Endodermal cell (in vitro differentiated cells): ENCODE measurements at regions not wholly inside any gene's neighbourhood (a gene's known extent, or its start where the extent isn't known, plus 50 kb on each side); places are given as distances from the start of the nearest gene placed in this dataset.

ENCODE experiments used
- DNase-seq: peaks from one replicate; pipeline ENCODE4 v3.0.0-alpha.2; 2017
- H3K27ac ChIP-seq: 2 replicates; pipeline ENCODE4 v1.5.1; 2013; ENCODE audit warnings: mild to moderate bottlenecking, low read depth, low read length, moderate library complexity
- H3K27me3 ChIP-seq: 2 replicates; pipeline ENCODE4 v1.6.1; 2013; ENCODE audit warnings: mild to moderate bottlenecking, low read length, moderate library complexity; ENCODE audit not compliant: insufficient read depth, control insufficient read depth, poor library complexity, severe bottlenecking
- H3K36me3 ChIP-seq: 2 replicates; pipeline ENCODE4 v1.7.0; 2013; ENCODE audit warnings: mild to moderate bottlenecking, low read length, moderate library complexity; ENCODE audit not compliant: control insufficient read depth, insufficient read depth
- H3K4me1 ChIP-seq: one replicate; pipeline ENCODE4 v1.7.0; 2013; ENCODE audit warnings: low read length; ENCODE audit not compliant: control insufficient read depth, insufficient read depth
- H3K4me3 ChIP-seq: 2 replicates; pipeline ENCODE4 v1.5.1; 2013; ENCODE audit warnings: mild to moderate bottlenecking, low read length, moderate library complexity
- H3K9ac ChIP-seq: 2 replicates; pipeline ENCODE4 v1.6.1; 2013; ENCODE audit warnings: mild to moderate bottlenecking, low read length, moderate library complexity; ENCODE audit not compliant: poor library complexity, severe bottlenecking; ENCODE audit errors: extremely low read depth
- H3K9me3 ChIP-seq: 2 replicates; pipeline ENCODE4 v1.6.1; 2013; ENCODE audit warnings: mild to moderate bottlenecking, low read length, moderate library complexity; ENCODE audit not compliant: control insufficient read depth
- H3K27ac Mint-ChIP-seq: 2 replicates; pipeline ENCODE4 v1.8.0; 2020; ENCODE audit warnings: mixed read lengths
- H3K27me3 Mint-ChIP-seq: 2 replicates; pipeline ENCODE4 v1.8.0; 2021; ENCODE audit warnings: mild to moderate bottlenecking, mixed read lengths; ENCODE audit not compliant: insufficient read depth
- H3K36me3 Mint-ChIP-seq: 2 replicates; pipeline ENCODE4 v1.8.0; 2020; ENCODE audit warnings: low read depth, mixed read lengths
- H3K4me1 Mint-ChIP-seq: 2 replicates; pipeline ENCODE4 v1.8.0; 2020; ENCODE audit warnings: mixed read lengths
- H3K4me3 Mint-ChIP-seq: 2 replicates; pipeline ENCODE4 v1.8.0; 2020; ENCODE audit warnings: mild to moderate bottlenecking, moderate library complexity, mixed read lengths
- H3K9me3 Mint-ChIP-seq: 2 replicates; pipeline ENCODE4 v1.8.0; 2020; ENCODE audit warnings: mild to moderate bottlenecking, mixed read lengths
- WGBS, 2 experiments: methylation state at CpG; one replicate each; pipeline versions ENCODE4 v1.1.5 to v1.1.7; 2013; ENCODE audit warnings: missing lambda C conversion rate in 2 of 2, mixed read lengths in 1 of 2; ENCODE audit not compliant: insufficient coverage in 1 of 2, insufficient read length in 1 of 2; 5-methylcytosine and 5-hydroxymethylcytosine counted together
- TF ChIP-seq, protein P1 (sequence below): fragments of 200-600 bp; sonication (generic); conservative IDR thresholded peaks from 2 replicates; pipeline ENCODE4 v1.5.0; 2021; ENCODE audit warnings: antibody characterized with exemption, mild to moderate bottlenecking

GRCh38 chr12:115385141-115385540, 701.2 kb upstream of the TBX3 start:
- peaks cover 29% of the 10 kb centered on the region for H3K27me3 Mint-ChIP-seq
- H3K4me1 Mint-ChIP-seq: peaks cover 11% of the 10 kb centered on the region
- TF ChIP-seq, protein P1, sequence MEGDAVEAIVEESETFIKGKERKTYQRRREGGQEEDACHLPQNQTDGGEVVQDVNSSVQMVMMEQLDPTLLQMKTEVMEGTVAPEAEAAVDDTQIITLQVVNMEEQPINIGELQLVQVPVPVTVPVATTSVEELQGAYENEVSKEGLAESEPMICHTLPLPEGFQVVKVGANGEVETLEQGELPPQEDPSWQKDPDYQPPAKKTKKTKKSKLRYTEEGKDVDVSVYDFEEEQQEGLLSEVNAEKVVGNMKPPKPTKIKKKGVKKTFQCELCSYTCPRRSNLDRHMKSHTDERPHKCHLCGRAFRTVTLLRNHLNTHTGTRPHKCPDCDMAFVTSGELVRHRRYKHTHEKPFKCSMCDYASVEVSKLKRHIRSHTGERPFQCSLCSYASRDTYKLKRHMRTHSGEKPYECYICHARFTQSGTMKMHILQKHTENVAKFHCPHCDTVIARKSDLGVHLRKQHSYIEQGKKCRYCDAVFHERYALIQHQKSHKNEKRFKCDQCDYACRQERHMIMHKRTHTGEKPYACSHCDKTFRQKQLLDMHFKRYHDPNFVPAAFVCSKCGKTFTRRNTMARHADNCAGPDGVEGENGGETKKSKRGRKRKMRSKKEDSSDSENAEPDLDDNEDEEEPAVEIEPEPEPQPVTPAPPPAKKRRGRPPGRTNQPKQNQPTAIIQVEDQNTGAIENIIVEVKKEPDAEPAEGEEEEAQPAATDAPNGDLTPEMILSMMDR: no peak
- H3K4me3 Mint-ChIP-seq: no peak overlapping the region
- 88 to 93% methylated on average over 3 to 4 of the region's 4 CpGs for WGBS, 2 experiments
- no peaks in the 10 kb centered on the region for H3K4me1 ChIP-seq
- no peak for DNase-seq
- no peak overlapping the region for H3K4me3 ChIP-seq
- H3K9ac ChIP-seq: no peak overlapping the region
- H3K27ac ChIP-seq: no peak overlapping the region
- H3K27ac Mint-ChIP-seq: no peak overlapping the region
- no peaks in the 10 kb centered on the region for H3K36me3 Mint-ChIP-seq
- no peaks in the 10 kb centered on the region for H3K9me3 Mint-ChIP-seq
- H3K36me3 ChIP-seq: no peaks in the 10 kb centered on the region
- peaks cover 19% of the 10 kb centered on the region for H3K27me3 ChIP-seq
- no peaks in the 10 kb centered on the region for H3K9me3 ChIP-seq

GRCh38 chr12:115384391-115384790, 700.4 kb upstream of the TBX3 start:
- Mint-ChIP-seq H3K9me3 (no peaks in the 10 kb centered on the region), H3K27me3 (peaks cover 34% of the 10 kb centered on the region), H3K4me3 (no peak overlapping the region), H3K27ac (no peak overlapping the region), H3K36me3 (no peaks in the 10 kb centered on the region), H3K4me1 (peaks cover 12% of the 10 kb centered on the region)
- TF ChIP-seq, protein P1: no peak
- peak; percentile 62 for DNase-seq
- H3K4me1 ChIP-seq: no peaks in the 10 kb centered on the region
- no peak overlapping the region for H3K9ac ChIP-seq
- H3K4me3 ChIP-seq: no peak overlapping the region
- no peaks in the 10 kb centered on the region for H3K36me3 ChIP-seq
- no peaks in the 10 kb centered on the region for H3K9me3 ChIP-seq
- H3K27me3 ChIP-seq: peaks cover 21% of the 10 kb centered on the region
- H3K27ac ChIP-seq: no peak overlapping the region
- WGBS, 2 experiments: 91 to 94% methylated on average over 4 to 5 of the region's 5 CpGs

GRCh38 chr12:115383668-115384067, 699.7 kb upstream of the TBX3 start:
- 67 to 82% methylated on average over 6 to 7 of the region's 7 CpGs for WGBS, 2 experiments
- no peaks in the 10 kb centered on the region for H3K36me3 Mint-ChIP-seq
- H3K27me3 ChIP-seq: peaks cover 23% of the 10 kb centered on the region
- H3K4me3 Mint-ChIP-seq: no peak overlapping the region
- no peak overlapping the region for H3K9ac ChIP-seq
- no peak overlapping the region for H3K4me3 ChIP-seq
- no peak overlapping the region for H3K27ac Mint-ChIP-seq
- no peak for DNase-seq
- H3K9me3 Mint-ChIP-seq: no peaks in the 10 kb centered on the region
- no peaks in the 10 kb centered on the region for H3K9me3 ChIP-seq
- no peaks in the 10 kb centered on the region for H3K4me1 ChIP-seq
- TF ChIP-seq, protein P1: no peak
- no peaks in the 10 kb centered on the region for H3K36me3 ChIP-seq
- H3K4me1 Mint-ChIP-seq: peaks cover 7% of the 10 kb centered on the region
- H3K27me3 Mint-ChIP-seq: peaks cover 38% of the 10 kb centered on the region
- H3K27ac ChIP-seq: no peak overlapping the region
